GM12874 (cell line): ENCODE measurements at regions not wholly inside any gene's neighbourhood (a gene's known extent, or its start where the extent isn't known, plus 50 kb on each side); places are given as distances from the start of the nearest gene placed in this dataset.

Experiments
- CTCF ChIP-seq: IDR thresholded peaks from 2 replicates; pipeline ENCODE4 v1.5.1; 2011; ENCODE audit warnings: low read depth, mild to moderate bottlenecking, control low read depth, low read length, moderate library complexity; ENCODE audit not compliant: insufficient read depth

- TF ChIP-seq CTCF = no peak
Observed at GRCh38 chr7:38051786-38052185, 126.3 kb upstream of the STARD3NL start.

- TF ChIP-seq CTCF = no peak
Observed at GRCh38 chr7:38052786-38053185, 125.3 kb upstream of the STARD3NL start.

- TF ChIP-seq CTCF = no peak
Observed at GRCh38 chr7:38054199-38054598, 123.8 kb upstream of the STARD3NL start.

GRCh38 chr7:38057829-38058228, 120.2 kb upstream of the STARD3NL start:
- TF ChIP-seq CTCF = no peak

DNA sequence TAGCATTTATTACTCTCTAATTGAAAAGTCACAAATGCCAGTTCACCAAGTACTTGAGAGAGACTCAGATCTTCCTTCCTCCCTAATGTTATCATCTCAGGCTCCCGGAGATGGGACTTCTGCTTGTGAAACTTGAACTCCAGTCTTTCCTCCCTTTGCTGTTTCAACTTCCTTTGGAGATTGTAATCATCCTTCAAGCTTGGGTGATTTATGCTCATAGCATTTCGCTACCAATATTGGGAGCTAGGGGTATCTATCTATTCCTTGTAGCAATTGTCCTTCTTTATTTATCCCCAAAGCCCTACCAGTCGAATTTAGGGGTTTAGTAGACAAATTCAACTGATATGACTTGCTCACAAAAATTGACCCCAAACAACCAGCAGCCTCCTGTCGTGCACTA, 117.9 kb upstream of the STARD3NL start:
- TF ChIP-seq CTCF = no peak

DNA sequence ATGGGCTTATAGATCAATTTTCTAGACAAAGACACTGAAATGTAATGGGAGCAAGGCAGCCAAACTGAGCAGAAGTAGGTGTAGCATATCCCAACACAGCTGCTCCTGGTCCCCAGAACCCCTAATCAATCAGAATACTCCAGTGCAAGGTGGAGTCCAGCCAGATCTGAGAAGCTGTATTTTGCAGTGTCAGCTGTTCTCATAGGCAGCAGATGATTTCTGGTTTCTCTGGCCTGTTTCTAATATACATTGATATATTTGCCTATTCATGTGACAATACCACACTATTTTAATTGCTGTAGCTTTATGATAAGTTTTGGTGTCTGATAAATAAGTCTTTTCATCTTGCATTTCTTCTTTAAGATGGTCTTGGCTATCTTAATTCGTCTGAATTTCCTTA, 117.4 kb upstream of the STARD3NL start:
- no peak for TF ChIP-seq CTCF

DNA sequence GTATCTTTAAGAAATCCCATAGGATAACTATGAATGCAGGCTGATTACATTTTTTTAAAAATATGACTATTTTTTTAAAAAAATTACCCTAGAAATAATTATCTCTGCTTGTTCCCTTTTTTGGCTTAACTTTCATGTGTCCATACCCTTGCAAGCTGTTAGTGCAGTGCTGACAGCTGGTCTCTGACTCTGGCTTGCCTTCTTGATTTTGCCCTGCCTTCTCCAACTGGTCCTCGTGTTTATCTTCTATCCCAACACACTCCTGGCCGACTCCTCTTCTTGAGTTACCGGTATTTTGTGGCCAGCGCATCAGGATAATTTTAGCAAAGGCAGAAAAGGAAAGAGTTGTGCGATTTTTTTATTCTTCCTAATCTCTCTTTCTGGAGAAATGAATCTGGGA, 111.7 kb upstream of the STARD3NL start:
- TF ChIP-seq CTCF = no peak

DNA sequence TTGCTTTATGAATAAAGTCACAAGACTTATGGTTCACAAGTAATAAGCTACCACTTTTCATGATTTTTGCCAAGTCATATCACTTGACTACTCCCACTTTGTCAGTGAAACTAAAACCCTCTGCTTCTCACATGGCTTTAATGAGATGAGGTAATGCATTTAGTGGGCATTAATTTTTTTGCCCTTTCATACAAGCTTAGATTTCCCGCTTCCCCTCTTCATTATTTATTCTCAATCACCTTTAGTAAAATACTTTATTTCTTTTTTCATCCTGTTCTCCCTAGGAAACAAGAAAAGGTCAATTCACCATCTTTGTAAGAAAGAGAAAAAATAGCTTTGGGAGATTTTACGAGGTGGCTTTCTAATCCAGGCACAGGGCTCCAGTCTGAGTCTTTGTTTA, 109.6 kb upstream of the STARD3NL start:
- no peak for TF ChIP-seq CTCF
